ENCODE measurements at regions not wholly inside any gene's neighbourhood (a gene's known extent, or its start where the extent isn't known, plus 50 kb on each side); places are given as distances from the start of the nearest gene placed in this dataset.
"Not testable (repeated sequence)": the region's sequence is repeated elsewhere in the genome, so short reads cannot be mapped to it uniquely, and the experiment has no call there.

- H3K4me2 ChIP-seq (ENCODE audit: low read length): no peak overlapping the region
- TF ChIP-seq SMC3 (conservative IDR thresholded peaks at IDR 0.05; ENCODE audit: poor library complexity) (no peak), RAD21 (conservative IDR thresholded peaks at IDR 0.05) (no peak), REST (IDR thresholded peaks at IDR 0.05; ENCODE audit: borderline replicate concordance) (no peak), POLR2AphosphoS5 (IDR thresholded peaks at IDR 0.05) (no peak), CTCF (IDR thresholded peaks at IDR 0.05; ENCODE audit: poor library complexity, severe bottlenecking) (no peak), EZH2 (IDR thresholded peaks at IDR 0.05; ENCODE audit: borderline replicate concordance, insufficient read depth, low read length, poor library complexity, severe bottlenecking) (no peak), EP300 (conservative IDR thresholded peaks at IDR 0.05; ENCODE audit: poor library complexity, severe bottlenecking) (no peak), MXI1 (conservative IDR thresholded peaks at IDR 0.05; ENCODE audit: poor library complexity, severe bottlenecking) (no peak), TAF1 (IDR thresholded peaks at IDR 0.05; ENCODE audit: low read depth) (no peak)
- no peaks in the 10 kb centered on the region for H3K27me3 ChIP-seq (ENCODE audit: insufficient read depth, low read depth, low read length)
- no peaks in the 10 kb centered on the region for H3F3A ChIP-seq (ENCODE audit: insufficient read depth, low read length, poor library complexity, severe bottlenecking)
- H3K4me3 ChIP-seq (ENCODE audit: low read length): no peak overlapping the region
- H3K36me3 ChIP-seq (ENCODE audit: insufficient read depth, low read length): no peaks in the 10 kb centered on the region
- H3K9me2 ChIP-seq (ENCODE audit: insufficient read depth, low read length): no peaks in the 10 kb centered on the region
- no peak overlapping the region for H3K27ac ChIP-seq (ENCODE audit: low read length)
- H2AFZ ChIP-seq (ENCODE audit: low read depth, low read length): no peak overlapping the region
- no peaks in the 10 kb centered on the region for H4K20me1 ChIP-seq (ENCODE audit: insufficient read depth)
- peaks cover 3% of the 10 kb centered on the region for H3K9me3 ChIP-seq (ENCODE audit: low read length)
- H3K79me2 ChIP-seq (replicated peaks; ENCODE audit: insufficient read depth, low read length): no peaks in the 10 kb centered on the region
- no peak overlapping the region for H3K9ac ChIP-seq (ENCODE audit: low read length)
Observed at GRCh38 chr2:71959494-71959893, 188.2 kb downstream of the CYP26B1 start.

GRCh38 chr2:71958426-71958825, 189.2 kb downstream of the CYP26B1 start:
- H3K4me3 ChIP-seq (ENCODE audit: low read length): not testable (repeated sequence)

DNA sequence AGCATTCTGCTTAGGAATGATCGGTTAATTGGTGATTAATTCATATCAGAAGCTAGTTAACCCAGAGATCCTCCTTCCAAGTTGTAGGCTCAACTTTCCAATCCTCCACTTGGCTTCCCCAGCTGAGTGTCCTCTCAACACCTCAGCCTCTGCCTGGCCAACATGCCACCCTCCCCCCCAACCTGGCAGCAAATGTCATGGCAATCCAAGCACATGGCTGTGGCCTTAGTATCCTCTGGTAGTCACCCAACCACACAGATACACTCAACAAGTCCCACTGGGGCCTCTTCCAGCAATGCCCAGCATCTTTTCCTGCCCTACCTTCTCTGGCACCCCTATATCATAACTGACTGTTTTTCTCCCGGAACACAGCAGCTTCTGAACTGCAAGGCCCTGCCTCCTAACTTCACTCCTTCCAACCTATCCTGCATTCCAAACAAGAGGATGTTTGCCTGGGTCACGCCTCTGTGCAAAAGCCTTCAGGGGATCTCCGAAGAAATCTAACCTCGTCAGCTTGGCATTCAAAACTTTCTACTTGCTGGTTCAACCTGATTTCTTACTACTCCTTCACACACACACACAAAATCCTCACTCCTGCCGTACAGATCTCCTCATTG, 195.0 kb downstream of the CYP26B1 start:
- TF ChIP-seq TAF1 (IDR thresholded peaks at IDR 0.05; ENCODE audit: low read depth) (no peak), RAD21 (conservative IDR thresholded peaks at IDR 0.05) (no peak), CTCF (IDR thresholded peaks at IDR 0.05; ENCODE audit: poor library complexity, severe bottlenecking) (no peak), EP300 (conservative IDR thresholded peaks at IDR 0.05; ENCODE audit: poor library complexity, severe bottlenecking) (no peak), REST (IDR thresholded peaks at IDR 0.05; ENCODE audit: borderline replicate concordance) (no peak)
- Histone ChIP-seq H3K36me3 (ENCODE audit: insufficient read depth, low read length) (no peaks in the 10 kb centered on the region), H2AFZ (ENCODE audit: low read depth, low read length) (no peak overlapping the region), H3K9me3 (ENCODE audit: low read length) (no peaks in the 10 kb centered on the region), H3K79me2 (replicated peaks; ENCODE audit: insufficient read depth, low read length) (no peaks in the 10 kb centered on the region), H3K9me2 (ENCODE audit: insufficient read depth, low read length) (no peaks in the 10 kb centered on the region), H3K4me3 (ENCODE audit: low read length) (no peak overlapping the region), H3K9ac (ENCODE audit: low read length) (no peak overlapping the region), H3K27me3 (ENCODE audit: insufficient read depth, low read depth, low read length) (no peaks in the 10 kb centered on the region), H3K27ac (ENCODE audit: low read length) (no peak overlapping the region), H3F3A (ENCODE audit: insufficient read depth, low read length, poor library complexity, severe bottlenecking) (no peaks in the 10 kb centered on the region), H4K20me1 (ENCODE audit: insufficient read depth) (no peaks in the 10 kb centered on the region), H3K4me2 (ENCODE audit: low read length) (no peak overlapping the region)

More at GRCh38 chr2:71958426-71958825, 189.2 kb downstream of the CYP26B1 start:
- H4K20me1 ChIP-seq (ENCODE audit: insufficient read depth); H3K9me2 ChIP-seq (ENCODE audit: insufficient read depth, low read length); H3K27me3 ChIP-seq (ENCODE audit: insufficient read depth, low read depth, low read length); H3K36me3 ChIP-seq (ENCODE audit: insufficient read depth, low read length); H3K27ac ChIP-seq (ENCODE audit: low read length); H3K9me3 ChIP-seq (ENCODE audit: low read length); H2AFZ ChIP-seq (ENCODE audit: low read depth, low read length); H3K9ac ChIP-seq (ENCODE audit: low read length); H3K79me2 ChIP-seq (replicated peaks; ENCODE audit: insufficient read depth, low read length); H3F3A ChIP-seq (ENCODE audit: insufficient read depth, low read length, poor library complexity, severe bottlenecking); H3K4me2 ChIP-seq (ENCODE audit: low read length): not testable (repeated sequence)

All from neural cell (in vitro differentiated cells).